GM12878 (cell line): ENCODE measurements at regions not wholly inside any gene's neighbourhood (a gene's known extent, or its start where the extent isn't known, plus 50 kb on each side); places are given as distances from the start of the nearest gene placed in this dataset.

Experiments used
- BCL11A ChIP-seq: IDR thresholded peaks from 2 replicates; pipeline ENCODE4 v1.6.1; 2011; ENCODE audit warnings: low read depth, low read length
- BMI1 ChIP-seq: fragments of 450-650 bp; IDR thresholded peaks from 2 replicates; pipeline ENCODE4 v1.6.1; 2016; ENCODE audit warnings: mild to moderate bottlenecking, moderate library complexity, borderline replicate concordance
- CBFB ChIP-seq: IDR thresholded peaks from 2 replicates; pipeline ENCODE4 v1.6.1; 2016; ENCODE audit warnings: antibody characterized with exemption, low read depth
- GATAD2B ChIP-seq: fragments of 450-650 bp; conservative IDR thresholded peaks from 2 replicates; pipeline ENCODE4 v1.6.1; 2017; ENCODE audit warnings: low read depth, mild to moderate bottlenecking, moderate library complexity
- HCFC1 ChIP-seq: fragments of 150-350 bp; IDR thresholded peaks from 2 replicates; pipeline ENCODE4 v1.6.1; 2014; ENCODE audit warnings: low read length
- KDM1A ChIP-seq: fragments of 200-600 bp; sonication (generic); IDR thresholded peaks from 2 replicates; pipeline ENCODE4 v1.6.1; 2016; ENCODE audit warnings: borderline replicate concordance
- MEF2A ChIP-seq: IDR thresholded peaks from 2 replicates; pipeline ENCODE4 v1.6.1; 2011; ENCODE audit warnings: low read depth, mild to moderate bottlenecking, low read length, moderate library complexity; ENCODE audit not compliant: insufficient read depth
- NFIC ChIP-seq: IDR thresholded peaks from 2 replicates; pipeline ENCODE4 v1.6.1; 2012; ENCODE audit warnings: low read depth, mild to moderate bottlenecking, inconsistent platforms, low read length, moderate library complexity
- PAX5 ChIP-seq: IDR thresholded peaks from 2 replicates; pipeline ENCODE4 v1.6.1; 2011; ENCODE audit warnings: low read depth, low read length, borderline replicate concordance
- PAX8 ChIP-seq: fragments of 450-650 bp; IDR thresholded peaks from 2 replicates; pipeline ENCODE4 v1.6.1; 2017; ENCODE audit warnings: mild to moderate bottlenecking, moderate library complexity
- POU2F2 ChIP-seq: IDR thresholded peaks from 3 replicates; pipeline ENCODE4 v1.6.1; 2011; ENCODE audit warnings: low read depth, mild to moderate bottlenecking, low read length, borderline replicate concordance
- RCOR1 ChIP-seq: conservative IDR thresholded peaks from 2 replicates; pipeline ENCODE4 v1.6.1; 2012; ENCODE audit warnings: low read depth, low read length, improper control_type of control experiment
- SMAD5 ChIP-seq: IDR thresholded peaks from 2 replicates; pipeline ENCODE4 v1.6.1; 2016; ENCODE audit warnings: antibody characterized with exemption, low read depth
- STAT3 ChIP-seq: IDR thresholded peaks from 2 replicates; pipeline ENCODE4 v1.6.1; 2011; ENCODE audit warnings: low read depth, low read length, improper control_type of control experiment
- TARDBP ChIP-seq: IDR thresholded peaks from 2 replicates; pipeline ENCODE4 v1.6.1; 2016; ENCODE audit warnings: borderline replicate concordance
- TF ChIP-seq, protein P1 (sequence below): IDR thresholded peaks from 2 replicates; pipeline ENCODE4 v1.6.1; 2011; ENCODE audit warnings: mild to moderate bottlenecking, low read depth, low read length, moderate library complexity; ENCODE audit not compliant: insufficient replicate concordance
- TF ChIP-seq, protein P2 (sequence below): fragments of 450-650 bp; IDR thresholded peaks from 2 replicates; pipeline ENCODE4 v1.6.1; 2017; ENCODE audit warnings: mild to moderate bottlenecking
- TF ChIP-seq, protein P3 (sequence below): IDR thresholded peaks from 2 replicates; pipeline ENCODE4 v1.6.1; 2012; ENCODE audit warnings: low read depth, low read length, improper control_type of control experiment
- TF ChIP-seq, protein P4 (sequence below): IDR thresholded peaks from 2 replicates; pipeline ENCODE4 v1.6.1; 2011; ENCODE audit warnings: low read depth, low read length, improper control_type of control experiment, borderline replicate concordance
- TF ChIP-seq, protein P5 (sequence below): fragments of 450-650 bp; IDR thresholded peaks from 2 replicates; pipeline ENCODE4 v1.6.1; 2017; ENCODE audit warnings: mild to moderate bottlenecking, moderate library complexity
- TF ChIP-seq, protein P6 (sequence below): fragments of 150-350 bp; IDR thresholded peaks from 2 replicates; pipeline ENCODE4 v1.6.1; 2014; ENCODE audit warnings: mild to moderate bottlenecking, low read depth, low read length

DNA sequence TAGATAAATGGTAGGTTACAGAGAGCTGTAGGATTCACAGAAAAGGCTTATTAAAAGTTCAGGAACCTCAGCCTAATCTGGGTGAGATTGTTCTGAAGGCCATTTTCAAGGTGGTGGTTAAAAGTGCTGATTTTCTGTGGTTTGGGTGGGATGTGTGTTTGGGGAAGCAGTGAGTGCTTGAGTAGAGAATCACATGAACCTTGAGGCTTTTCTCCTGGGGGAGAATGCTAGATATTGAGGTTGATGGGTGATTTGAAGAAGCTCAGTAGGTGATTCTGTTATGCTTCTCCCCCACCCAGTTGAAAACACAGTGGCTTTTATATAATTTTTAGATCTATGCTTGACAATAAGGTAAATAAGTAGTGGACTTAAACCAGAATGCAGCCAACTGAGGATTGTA is 420.9 kb downstream of the PCNX1 start (continued):
- TF ChIP-seq, protein P1, sequence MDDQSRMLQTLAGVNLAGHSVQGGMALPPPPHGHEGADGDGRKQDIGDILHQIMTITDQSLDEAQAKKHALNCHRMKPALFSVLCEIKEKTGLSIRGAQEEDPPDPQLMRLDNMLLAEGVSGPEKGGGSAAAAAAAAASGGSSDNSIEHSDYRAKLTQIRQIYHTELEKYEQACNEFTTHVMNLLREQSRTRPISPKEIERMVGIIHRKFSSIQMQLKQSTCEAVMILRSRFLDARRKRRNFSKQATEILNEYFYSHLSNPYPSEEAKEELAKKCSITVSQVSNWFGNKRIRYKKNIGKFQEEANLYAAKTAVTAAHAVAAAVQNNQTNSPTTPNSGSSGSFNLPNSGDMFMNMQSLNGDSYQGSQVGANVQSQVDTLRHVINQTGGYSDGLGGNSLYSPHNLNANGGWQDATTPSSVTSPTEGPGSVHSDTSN = no peak
- peak; percentile 56; the same call in 1 of the 3 replicates for TF ChIP-seq POU2F2
- no peak for TF ChIP-seq STAT3
- peak; percentile 43; the same call in 1 of the 2 replicates for TF ChIP-seq BCL11A
- TF ChIP-seq MEF2A = no peak
- TF ChIP-seq, protein P2, sequence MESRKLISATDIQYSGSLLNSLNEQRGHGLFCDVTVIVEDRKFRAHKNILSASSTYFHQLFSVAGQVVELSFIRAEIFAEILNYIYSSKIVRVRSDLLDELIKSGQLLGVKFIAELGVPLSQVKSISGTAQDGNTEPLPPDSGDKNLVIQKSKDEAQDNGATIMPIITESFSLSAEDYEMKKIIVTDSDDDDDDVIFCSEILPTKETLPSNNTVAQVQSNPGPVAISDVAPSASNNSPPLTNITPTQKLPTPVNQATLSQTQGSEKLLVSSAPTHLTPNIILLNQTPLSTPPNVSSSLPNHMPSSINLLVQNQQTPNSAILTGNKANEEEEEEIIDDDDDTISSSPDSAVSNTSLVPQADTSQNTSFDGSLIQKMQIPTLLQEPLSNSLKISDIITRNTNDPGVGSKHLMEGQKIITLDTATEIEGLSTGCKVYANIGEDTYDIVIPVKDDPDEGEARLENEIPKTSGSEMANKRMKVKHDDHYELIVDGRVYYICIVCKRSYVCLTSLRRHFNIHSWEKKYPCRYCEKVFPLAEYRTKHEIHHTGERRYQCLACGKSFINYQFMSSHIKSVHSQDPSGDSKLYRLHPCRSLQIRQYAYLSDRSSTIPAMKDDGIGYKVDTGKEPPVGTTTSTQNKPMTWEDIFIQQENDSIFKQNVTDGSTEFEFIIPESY = no peak
- peak; percentile 55; the same call in 1 of the 2 replicates for TF ChIP-seq CBFB
- peak; percentile 69; the same call in 1 of the 2 replicates for TF ChIP-seq PAX5
- TF ChIP-seq, protein P3, sequence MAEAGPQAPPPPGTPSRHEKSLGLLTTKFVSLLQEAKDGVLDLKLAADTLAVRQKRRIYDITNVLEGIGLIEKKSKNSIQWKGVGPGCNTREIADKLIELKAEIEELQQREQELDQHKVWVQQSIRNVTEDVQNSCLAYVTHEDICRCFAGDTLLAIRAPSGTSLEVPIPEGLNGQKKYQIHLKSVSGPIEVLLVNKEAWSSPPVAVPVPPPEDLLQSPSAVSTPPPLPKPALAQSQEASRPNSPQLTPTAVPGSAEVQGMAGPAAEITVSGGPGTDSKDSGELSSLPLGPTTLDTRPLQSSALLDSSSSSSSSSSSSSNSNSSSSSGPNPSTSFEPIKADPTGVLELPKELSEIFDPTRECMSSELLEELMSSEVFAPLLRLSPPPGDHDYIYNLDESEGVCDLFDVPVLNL = no peak
- no peak; the same call in 1 of the 2 replicates for TF ChIP-seq PAX8
- TF ChIP-seq, protein P4, sequence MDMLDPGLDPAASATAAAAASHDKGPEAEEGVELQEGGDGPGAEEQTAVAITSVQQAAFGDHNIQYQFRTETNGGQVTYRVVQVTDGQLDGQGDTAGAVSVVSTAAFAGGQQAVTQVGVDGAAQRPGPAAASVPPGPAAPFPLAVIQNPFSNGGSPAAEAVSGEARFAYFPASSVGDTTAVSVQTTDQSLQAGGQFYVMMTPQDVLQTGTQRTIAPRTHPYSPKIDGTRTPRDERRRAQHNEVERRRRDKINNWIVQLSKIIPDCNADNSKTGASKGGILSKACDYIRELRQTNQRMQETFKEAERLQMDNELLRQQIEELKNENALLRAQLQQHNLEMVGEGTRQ = no peak; the same call in 1 of the 2 replicates
- 0 out of 2 replicates have a peak, but pooled peaks have one; percentile 21 for TF ChIP-seq GATAD2B
- 0 out of 2 replicates have a peak, but pooled peaks have one; percentile 19 for TF ChIP-seq BMI1
- TF ChIP-seq HCFC1 = no peak
- TF ChIP-seq, protein P5, sequence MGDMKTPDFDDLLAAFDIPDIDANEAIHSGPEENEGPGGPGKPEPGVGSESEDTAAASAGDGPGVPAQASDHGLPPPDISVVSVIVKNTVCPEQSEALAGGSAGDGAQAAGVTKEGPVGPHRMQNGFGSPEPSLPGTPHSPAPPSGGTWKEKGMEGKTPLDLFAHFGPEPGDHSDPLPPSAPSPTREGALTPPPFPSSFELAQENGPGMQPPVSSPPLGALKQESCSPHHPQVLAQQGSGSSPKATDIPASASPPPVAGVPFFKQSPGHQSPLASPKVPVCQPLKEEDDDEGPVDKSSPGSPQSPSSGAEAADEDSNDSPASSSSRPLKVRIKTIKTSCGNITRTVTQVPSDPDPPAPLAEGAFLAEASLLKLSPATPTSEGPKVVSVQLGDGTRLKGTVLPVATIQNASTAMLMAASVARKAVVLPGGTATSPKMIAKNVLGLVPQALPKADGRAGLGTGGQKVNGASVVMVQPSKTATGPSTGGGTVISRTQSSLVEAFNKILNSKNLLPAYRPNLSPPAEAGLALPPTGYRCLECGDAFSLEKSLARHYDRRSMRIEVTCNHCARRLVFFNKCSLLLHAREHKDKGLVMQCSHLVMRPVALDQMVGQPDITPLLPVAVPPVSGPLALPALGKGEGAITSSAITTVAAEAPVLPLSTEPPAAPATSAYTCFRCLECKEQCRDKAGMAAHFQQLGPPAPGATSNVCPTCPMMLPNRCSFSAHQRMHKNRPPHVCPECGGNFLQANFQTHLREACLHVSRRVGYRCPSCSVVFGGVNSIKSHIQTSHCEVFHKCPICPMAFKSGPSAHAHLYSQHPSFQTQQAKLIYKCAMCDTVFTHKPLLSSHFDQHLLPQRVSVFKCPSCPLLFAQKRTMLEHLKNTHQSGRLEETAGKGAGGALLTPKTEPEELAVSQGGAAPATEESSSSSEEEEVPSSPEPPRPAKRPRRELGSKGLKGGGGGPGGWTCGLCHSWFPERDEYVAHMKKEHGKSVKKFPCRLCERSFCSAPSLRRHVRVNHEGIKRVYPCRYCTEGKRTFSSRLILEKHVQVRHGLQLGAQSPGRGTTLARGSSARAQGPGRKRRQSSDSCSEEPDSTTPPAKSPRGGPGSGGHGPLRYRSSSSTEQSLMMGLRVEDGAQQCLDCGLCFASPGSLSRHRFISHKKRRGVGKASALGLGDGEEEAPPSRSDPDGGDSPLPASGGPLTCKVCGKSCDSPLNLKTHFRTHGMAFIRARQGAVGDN = no peak
- no peak for TF ChIP-seq TARDBP
- peak; percentile 62; the same call in 1 of the 2 replicates for TF ChIP-seq NFIC
- no peak for TF ChIP-seq RCOR1
- TF ChIP-seq, protein P6, sequence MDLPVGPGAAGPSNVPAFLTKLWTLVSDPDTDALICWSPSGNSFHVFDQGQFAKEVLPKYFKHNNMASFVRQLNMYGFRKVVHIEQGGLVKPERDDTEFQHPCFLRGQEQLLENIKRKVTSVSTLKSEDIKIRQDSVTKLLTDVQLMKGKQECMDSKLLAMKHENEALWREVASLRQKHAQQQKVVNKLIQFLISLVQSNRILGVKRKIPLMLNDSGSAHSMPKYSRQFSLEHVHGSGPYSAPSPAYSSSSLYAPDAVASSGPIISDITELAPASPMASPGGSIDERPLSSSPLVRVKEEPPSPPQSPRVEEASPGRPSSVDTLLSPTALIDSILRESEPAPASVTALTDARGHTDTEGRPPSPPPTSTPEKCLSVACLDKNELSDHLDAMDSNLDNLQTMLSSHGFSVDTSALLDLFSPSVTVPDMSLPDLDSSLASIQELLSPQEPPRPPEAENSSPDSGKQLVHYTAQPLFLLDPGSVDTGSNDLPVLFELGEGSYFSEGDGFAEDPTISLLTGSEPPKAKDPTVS = no peak
- TF ChIP-seq SMAD5 = no peak
- TF ChIP-seq KDM1A = no peak
